PC-9 (cell line): ENCODE measurements at regions not wholly inside any gene's neighbourhood (a gene's known extent, or its start where the extent isn't known, plus 50 kb on each side); places are given as distances from the start of the nearest gene placed in this dataset.

Experiments
- BruUV-seq: library from RNA; stranded (reverse); fragments of 400-500 nt; replicated peaks from 2 replicates; lab custom pipeline; 2021; lab: Mats Ljungman, UMichigan
- CTCF ChIA-PET: fragments of 300-600 bp; sonication (Branson Sonifier 250); formaldehyde crosslinking; loops from one replicate; lab custom pipeline; 2022; ENCODE audit warnings: antibody characterized with exemption; lab: Charles Lee
- POLR2A ChIA-PET: fragments of 300-600 bp; sonication (Branson Sonifier 250); formaldehyde crosslinking; loops from one replicate; lab custom pipeline; 2022; ENCODE audit warnings: antibody characterized with exemption; ENCODE audit not compliant: unreplicated experiment; lab: Charles Lee
- DNase-seq, 2 experiments: peaks; one replicate each; pipeline versions ENCODE4 v3.0.0 to v3.0.0-alpha.2; 2015 to 2022; ENCODE audit warnings: mixed read lengths in 1 of 2
- H2AFZ ChIP-seq: fragments of 200-600 bp; sonication (generic); 2 replicates; pipeline ENCODE4 v1.8.1; 2017; ENCODE audit warnings: antibody characterized with exemption
- H3F3A ChIP-seq: fragments of 200-600 bp; sonication (generic); 2 replicates; pipeline ENCODE4 v1.8.1; 2017; ENCODE audit warnings: antibody characterized with exemption, mild to moderate bottlenecking, low read depth; ENCODE audit not compliant: insufficient read depth
- H3K27ac ChIP-seq: fragments of 200-600 bp; sonication (generic); 2 replicates; pipeline ENCODE4 v1.6.1; 2016; ENCODE audit warnings: mixed run types
- H3K27me3 ChIP-seq: fragments of 200-600 bp; sonication (generic); 2 replicates; pipeline ENCODE4 v1.6.1; 2016; ENCODE audit warnings: low read depth, mixed run types; ENCODE audit not compliant: insufficient read depth
- H3K36me3 ChIP-seq: fragments of 200-600 bp; sonication (generic); 2 replicates; pipeline ENCODE4 v1.6.1; 2016; ENCODE audit warnings: low read depth, mixed run types
- H3K4me1 ChIP-seq: fragments of 200-600 bp; sonication (generic); replicated peaks from 2 replicates; pipeline ENCODE4 v1.6.1; 2016; ENCODE audit warnings: mixed run types; ENCODE audit not compliant: insufficient read depth
- H3K4me2 ChIP-seq: fragments of 200-600 bp; sonication (generic); 2 replicates; pipeline ENCODE4 v1.6.1; 2017; ENCODE audit warnings: mixed run types
- H3K4me3 ChIP-seq: fragments of 200-600 bp; sonication (generic); 2 replicates; pipeline ENCODE4 v1.6.1; 2016; ENCODE audit warnings: mixed run types
- H3K79me2 ChIP-seq: fragments of 200-600 bp; sonication (generic); 2 replicates; pipeline ENCODE4 v1.6.1; 2017; ENCODE audit warnings: low read depth, mixed run types
- H3K9me2 ChIP-seq: fragments of 200-600 bp; sonication (generic); 2 replicates; pipeline ENCODE4 v1.8.1; 2017; ENCODE audit warnings: mild to moderate bottlenecking; ENCODE audit not compliant: insufficient read depth
- H3K9me3 ChIP-seq: fragments of 200-600 bp; sonication (generic); 2 replicates; pipeline ENCODE4 v1.8.1; 2016; ENCODE audit warnings: low read depth; ENCODE audit not compliant: insufficient read depth
- H4K20me1 ChIP-seq: fragments of 200-600 bp; sonication (generic); 2 replicates; pipeline ENCODE4 v1.8.1; 2017; ENCODE audit not compliant: insufficient read depth
- CTCF ChIP-seq: fragments of 200-600 bp; sonication (generic); conservative IDR thresholded peaks from 2 replicates; pipeline ENCODE4 v1.6.1; 2017; ENCODE audit warnings: mixed run types, antibody characterized with exemption, mild to moderate bottlenecking, moderate library complexity
- EZH2 ChIP-seq: fragments of 200-600 bp; sonication (generic); IDR thresholded peaks from 2 replicates; pipeline ENCODE4 v1.8.0; 2017; ENCODE audit warnings: antibody characterized with exemption, low read depth
- intact Hi-C: fragments of 100-400 bp; cut with micrococcal nuclease; formaldehyde crosslinking; loops from one replicate; pipeline ENCODE4 v1.10.0; 2022; ENCODE audit not compliant: unreplicated experiment

DNA sequence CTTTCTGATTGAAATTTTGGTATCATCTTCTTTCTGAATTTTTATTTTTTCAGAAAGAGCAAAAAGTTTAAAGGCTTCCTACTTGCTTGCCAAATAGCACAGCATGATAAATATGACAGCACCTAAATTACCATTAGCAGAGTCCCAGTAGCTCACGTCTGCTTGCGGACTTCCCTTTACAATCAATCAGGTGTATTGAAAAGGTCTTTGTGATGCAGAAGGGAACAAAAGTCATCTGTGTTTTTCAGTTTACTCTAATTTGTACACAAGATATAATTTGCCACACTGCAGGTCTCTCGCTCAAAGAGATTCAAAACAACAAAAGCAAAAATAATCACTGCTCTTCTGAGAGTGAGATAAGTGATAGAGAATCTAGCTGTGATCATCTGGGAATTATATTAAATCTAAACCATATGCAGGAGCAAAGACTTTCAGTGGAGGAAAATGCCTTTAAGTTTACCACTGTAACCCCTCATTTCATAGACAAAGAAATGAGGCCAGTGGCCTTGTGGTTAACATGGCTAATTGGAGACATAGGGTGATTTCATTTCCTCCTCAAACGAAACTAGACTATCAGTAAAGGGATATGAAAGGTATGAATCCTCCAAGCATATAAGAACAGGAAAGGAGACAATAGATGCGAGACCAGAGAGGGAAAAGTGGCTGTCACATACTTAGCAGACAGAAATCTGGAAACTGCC, 240.8 kb upstream of the TMPO start:
- intact Hi-C loops = no loop called here
- no peaks in the 10 kb centered on the region for H3K9me3 ChIP-seq
- no TSS peak for BruUV-seq
- H3K27ac ChIP-seq = no peak overlapping the region
- H3K4me3 ChIP-seq = no peak overlapping the region
- TF ChIP-seq CTCF (no peak), EZH2 (no peak)
- H4K20me1 ChIP-seq = no peaks in the 10 kb centered on the region
- H3K27me3 ChIP-seq = peaks cover 21% of the 10 kb centered on the region; the same call in 1 of the 2 replicates
- no peak overlapping the region for H3K4me2 ChIP-seq
- H3K79me2 ChIP-seq = no peaks in the 10 kb centered on the region
- no peaks in the 10 kb centered on the region for H3K36me3 ChIP-seq
- no peaks in the 10 kb centered on the region for H3F3A ChIP-seq
- no peaks in the 10 kb centered on the region for H3K4me1 ChIP-seq
- no peak overlapping the region for H2AFZ ChIP-seq
- DNase-seq = no peak
- H3K9me2 ChIP-seq = no peaks in the 10 kb centered on the region
- POLR2A ChIA-PET = no interaction called here
- CTCF ChIA-PET = no interaction called here

DNA sequence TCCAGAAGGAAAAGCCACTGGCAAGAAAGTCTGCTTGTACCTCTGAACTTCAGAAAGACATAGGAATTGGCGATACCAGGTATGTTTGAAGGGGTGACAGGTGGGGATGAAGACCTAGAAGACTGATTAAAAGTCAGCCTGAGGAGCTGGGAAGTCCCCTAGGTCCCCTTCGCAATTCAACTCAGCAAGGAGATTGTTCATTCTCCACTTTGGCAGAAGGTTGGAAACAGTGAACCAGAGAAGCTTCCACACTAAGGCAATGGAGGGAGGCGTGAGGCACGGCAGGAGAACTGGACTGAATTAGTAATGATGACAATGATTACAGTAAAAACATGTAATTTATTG, 240.3 kb upstream of the TMPO start:
- H3K4me1 ChIP-seq = no peaks in the 10 kb centered on the region
- BruUV-seq = no TSS peak
- no peak overlapping the region for H3K27ac ChIP-seq
- DNase-seq = no peak
- H3K27me3 ChIP-seq = peaks cover 26% of the 10 kb centered on the region
- CTCF ChIA-PET = no interaction called here
- H3K4me2 ChIP-seq = no peak overlapping the region
- no peaks in the 10 kb centered on the region for H3F3A ChIP-seq
- no peak overlapping the region for H2AFZ ChIP-seq
- TF ChIP-seq EZH2 (no peak), CTCF (no peak)
- H3K9me3 ChIP-seq = no peaks in the 10 kb centered on the region
- POLR2A ChIA-PET = no interaction called here
- H4K20me1 ChIP-seq = no peaks in the 10 kb centered on the region
- H3K36me3 ChIP-seq = no peaks in the 10 kb centered on the region
- no peaks in the 10 kb centered on the region for H3K9me2 ChIP-seq
- intact Hi-C loops = no loop called here
- H3K79me2 ChIP-seq = no peaks in the 10 kb centered on the region
- no peak overlapping the region for H3K4me3 ChIP-seq

DNA sequence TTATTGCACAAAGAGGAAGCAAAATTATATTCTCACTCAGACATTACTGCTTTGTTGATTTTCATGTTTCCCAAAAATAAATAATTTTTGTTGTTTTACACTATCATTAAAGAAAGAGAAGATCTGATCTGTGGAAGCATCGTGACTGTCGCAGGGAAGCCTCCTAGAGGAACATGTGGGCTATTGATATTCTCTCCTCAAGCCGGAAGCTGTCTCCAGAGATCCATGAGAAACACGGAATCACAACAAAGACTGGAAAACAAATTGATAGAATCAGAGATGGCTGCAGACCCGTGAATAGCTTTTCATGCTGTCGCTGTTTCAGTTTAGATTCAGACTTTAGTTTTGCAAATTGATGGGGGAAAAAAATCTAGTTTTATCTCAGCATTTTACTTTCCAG, 235.2 kb upstream of the TMPO start:
- no TSS peak for BruUV-seq
- Histone ChIP-seq H3F3A (no peaks in the 10 kb centered on the region), H4K20me1 (no peaks in the 10 kb centered on the region), H2AFZ (no peak overlapping the region), H3K27ac (no peak overlapping the region), H3K79me2 (no peaks in the 10 kb centered on the region), H3K36me3 (no peaks in the 10 kb centered on the region), H3K4me3 (no peak overlapping the region), H3K9me2 (no peaks in the 10 kb centered on the region), H3K27me3 (peaks cover 35% of the 10 kb centered on the region), H3K4me2 (no peak overlapping the region), H3K4me1 (no peaks in the 10 kb centered on the region), H3K9me3 (no peaks in the 10 kb centered on the region)
- ChIA-PET POLR2A (no interaction called here), CTCF (no interaction called here)
- no peak for DNase-seq
- TF ChIP-seq EZH2 = no peak
- no peak for TF ChIP-seq CTCF
- intact Hi-C loops = no loop called here
